Muscle of arm (tissue), 1 donor: ENCODE measurements at regions not wholly inside any gene's neighbourhood (a gene's known extent, or its start where the extent isn't known, plus 50 kb on each side); places are given as distances from the start of the nearest gene placed in this dataset.

Experiments used
- DNase-seq: peaks from one replicate; pipeline ENCODE4 v3.0.0-alpha.2; 2013

DNA sequence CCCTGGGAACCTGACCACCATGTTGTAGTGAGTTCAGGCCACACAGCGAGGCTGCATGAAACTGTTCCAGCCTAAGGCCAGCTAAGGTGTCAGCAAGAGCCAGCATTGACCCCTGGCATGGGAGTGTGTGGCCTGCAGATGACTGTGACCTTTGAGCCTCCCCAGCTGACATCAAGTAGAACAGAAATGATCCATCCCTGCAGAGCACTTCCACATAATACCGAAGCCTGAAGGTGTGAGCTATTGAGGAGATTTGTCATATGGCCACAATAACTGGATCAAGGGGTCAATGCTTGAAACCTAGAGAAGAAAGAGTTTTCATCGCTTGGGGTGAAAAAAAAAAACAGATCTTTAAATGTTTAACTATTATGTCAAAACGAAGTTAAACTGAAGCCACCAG, 207.3 kb upstream of the SOX11 start:
- no peak for DNase-seq

DNA sequence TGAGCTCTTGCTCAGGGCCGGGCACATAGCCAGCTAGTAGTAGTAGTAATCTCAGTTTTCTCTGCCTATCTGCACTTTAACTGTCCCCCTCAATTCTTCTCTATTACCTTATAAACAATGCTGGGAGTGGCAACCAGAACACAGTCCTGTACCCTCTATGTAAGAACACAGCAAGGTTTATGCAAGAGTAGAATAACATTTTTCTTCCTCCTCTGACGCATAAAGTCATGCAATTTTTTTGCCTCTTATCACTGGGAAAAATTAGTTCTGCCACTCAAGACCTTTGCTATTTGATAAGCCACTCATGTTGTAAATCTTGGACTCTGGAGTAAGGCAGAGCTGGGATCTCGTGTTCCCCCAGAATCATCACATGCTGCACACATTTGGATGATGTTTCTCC, 200.7 kb upstream of the SOX11 start:
- DNase-seq, result no peak

DNA sequence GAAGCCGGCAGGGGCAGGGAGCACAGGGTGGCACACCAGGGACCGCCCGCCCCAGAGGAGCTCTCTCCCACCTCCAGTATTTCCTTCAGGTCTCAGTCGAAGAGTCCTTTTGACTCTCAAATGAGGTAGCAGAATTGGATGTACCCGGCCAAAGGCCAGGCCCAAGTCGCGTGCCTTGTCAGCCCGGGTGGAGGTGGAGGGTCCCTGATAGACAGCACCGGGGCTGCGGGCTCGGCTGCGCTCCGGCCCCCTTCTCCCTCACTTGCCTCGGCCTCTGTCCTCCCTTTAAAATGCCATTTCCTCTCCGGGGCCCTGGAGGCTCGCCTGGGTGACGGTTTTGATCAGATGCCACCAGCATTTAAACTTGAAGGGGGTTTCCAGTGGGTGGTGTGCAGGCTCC, 198.9 kb upstream of the SOX11 start:
- no peak for DNase-seq

DNA sequence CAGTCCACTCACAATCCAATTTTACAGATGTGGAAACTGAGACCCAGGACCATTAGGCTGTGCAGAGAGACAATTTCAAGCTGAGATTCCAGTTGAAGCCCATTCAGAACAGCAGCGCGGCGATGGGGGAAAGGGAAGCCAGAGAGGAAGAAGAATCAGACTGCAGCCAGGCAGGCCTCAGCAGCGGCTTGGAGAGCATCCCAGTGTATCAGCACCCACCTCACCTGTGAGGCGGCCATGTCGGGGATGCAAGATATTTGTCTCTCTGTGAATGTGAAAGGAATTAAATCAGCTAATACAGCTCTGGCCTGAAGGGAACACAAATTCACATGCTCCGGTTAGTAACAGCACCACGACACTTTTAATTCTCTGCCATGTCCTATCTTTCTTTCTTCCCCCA, 198.0 kb upstream of the SOX11 start:
- DNase-seq, result no peak

DNA sequence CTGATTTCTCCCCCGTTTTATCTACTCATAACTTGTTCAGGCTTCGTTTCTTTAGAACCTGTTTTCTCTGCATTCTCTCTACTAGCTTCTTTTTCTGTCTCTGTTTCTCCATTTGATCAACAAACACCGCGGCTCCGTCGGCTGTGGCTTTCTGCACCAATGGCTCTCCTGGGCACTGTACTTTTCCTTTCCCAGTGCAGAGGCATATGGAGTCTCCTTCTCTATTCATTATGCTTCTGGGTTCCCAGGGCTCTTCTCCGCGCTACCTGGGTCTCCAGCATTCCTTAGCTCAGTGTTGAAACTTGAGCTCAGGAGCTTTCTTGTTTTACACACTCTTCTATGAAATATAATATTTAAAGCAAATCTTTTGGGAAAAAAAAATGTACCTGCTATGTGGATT, 196.6 kb upstream of the SOX11 start:
- DNase-seq, result no peak

DNA sequence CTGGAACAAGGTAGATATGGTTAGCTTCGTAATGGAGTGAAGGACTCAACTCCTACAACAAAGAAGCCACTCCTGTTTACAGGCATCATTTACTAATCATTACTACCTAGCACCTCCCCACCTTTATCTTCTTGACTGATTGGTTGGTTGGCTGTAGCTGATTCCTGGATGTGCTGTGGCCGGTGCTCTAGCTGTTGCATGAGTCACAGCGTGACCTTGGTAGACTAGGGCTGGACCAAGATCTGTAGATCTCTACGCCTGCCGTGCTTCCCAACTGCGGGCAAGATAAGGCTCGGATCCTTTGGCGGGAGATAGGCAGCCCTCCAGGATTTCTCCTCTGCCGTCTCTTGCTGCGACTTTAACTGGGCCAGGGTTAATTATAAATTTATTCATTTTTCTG, 194.3 kb upstream of the SOX11 start:
- no peak for DNase-seq

DNA sequence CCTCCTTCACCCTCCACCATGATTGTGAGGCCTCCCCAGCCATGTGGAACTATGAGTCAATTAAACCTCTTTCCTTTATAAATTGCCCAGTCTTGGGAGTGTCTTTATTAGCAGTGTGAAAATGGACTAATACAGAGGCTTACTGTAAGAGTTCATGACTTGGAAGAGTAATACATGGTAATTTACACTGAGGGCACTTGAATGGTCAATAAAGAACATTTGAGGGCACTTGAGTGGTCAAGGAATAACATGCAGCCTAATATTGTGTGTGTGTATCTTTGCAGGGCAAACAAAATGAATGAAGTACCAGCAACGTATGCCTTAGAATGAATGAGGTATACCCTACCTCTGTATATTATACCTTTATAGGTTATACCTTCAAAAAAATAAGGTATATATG, 190.4 kb upstream of the SOX11 start:
- no peak for DNase-seq

DNA sequence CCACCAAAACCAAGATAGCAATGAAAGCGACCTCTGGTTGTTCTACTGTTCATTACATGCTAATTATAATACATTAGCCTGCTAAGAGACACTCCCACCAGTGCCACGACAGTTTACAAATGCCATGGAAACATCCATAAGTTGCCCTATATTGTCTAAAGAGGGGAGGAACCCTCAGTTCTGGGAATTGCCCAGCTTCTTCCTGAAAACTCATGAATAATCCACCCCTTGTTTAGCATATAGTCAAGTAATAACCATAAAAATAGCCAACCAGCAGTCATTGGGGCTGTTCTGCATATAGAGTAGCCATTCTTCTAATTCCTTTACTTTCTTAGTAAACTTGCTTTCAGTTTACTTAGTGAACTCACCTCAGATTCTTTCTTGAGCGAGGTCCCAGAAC, 189.8 kb upstream of the SOX11 start:
- no peak for DNase-seq

DNA sequence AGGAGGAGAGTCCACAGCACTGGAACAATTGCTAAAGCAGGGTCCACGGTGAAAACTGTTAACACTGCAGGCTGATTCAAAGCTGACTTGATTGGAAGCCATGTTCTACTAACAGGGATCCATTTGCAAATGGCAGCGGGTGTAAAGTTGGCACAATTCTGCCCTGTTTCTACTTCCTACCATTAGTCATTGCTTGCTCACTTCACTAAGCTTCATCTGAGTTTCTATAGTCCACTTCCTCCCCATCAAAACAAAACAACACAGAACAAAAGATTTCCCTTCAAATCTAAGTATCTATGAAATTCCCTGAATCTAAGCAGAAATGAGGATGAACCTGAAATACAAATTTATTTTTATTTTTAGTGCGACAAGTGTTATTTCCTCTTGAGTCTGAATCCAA, 187.4 kb upstream of the SOX11 start:
- no peak for DNase-seq

DNA sequence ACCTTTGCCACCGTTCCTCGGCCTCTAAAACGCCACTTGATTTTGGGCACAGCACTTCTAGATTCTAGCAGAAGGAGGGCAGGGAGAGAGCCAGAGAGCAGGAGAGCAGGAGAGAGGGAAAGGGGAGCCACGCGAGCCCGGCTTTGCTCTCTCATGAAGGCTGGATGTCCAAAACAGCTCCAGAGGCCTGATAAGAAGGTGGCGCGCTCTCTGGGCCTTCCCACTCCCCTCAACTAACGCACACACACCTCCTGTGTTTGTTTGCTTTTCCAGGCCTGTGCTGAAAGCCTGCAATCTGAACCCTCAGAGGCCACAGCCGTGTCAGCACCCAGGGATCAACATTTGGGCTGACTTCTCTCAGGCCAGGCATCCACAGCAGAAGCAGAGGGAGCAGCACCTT, 184.8 kb upstream of the SOX11 start:
- DNase-seq, result no peak

DNA sequence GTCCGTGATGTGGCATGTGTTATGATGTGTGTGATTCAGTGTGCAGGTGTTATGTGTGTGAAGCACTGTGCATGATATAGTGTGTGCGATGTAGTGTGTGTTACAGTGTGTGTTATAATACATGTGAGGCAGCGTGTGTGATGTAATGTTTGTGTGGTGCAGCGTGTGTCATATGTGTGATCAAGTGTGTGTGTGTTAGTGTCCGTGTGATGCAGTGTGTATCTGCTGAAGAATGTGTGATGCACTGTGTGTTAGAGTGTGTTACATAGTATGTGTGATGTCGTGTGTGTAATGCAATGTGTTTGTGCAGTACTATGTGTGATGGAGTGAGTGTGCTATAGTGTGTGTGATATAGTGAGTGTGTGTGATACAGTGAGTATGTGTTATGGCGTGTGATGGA, 182.8 kb upstream of the SOX11 start:
- DNase-seq, result no peak

DNA sequence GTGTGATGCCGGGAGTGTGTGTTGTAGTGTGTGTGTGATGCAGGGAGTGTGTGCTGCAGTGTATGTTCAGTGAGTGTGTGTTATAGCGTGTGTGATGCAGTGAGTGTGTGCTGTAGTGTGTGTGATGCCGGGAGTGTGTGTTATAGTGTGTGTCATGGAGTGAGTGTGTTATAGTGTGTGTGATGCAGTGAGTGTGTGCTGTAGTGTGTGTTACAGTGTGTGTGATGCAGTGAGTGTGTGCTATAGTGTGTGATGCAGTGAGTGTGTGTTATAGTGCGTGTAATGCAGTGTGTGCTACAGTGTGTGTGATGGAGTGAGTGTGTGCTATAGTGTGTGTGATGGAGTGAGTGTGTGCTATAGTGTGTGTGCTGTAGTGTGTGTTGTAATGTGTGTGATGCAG, 182.1 kb upstream of the SOX11 start:
- DNase-seq, result no peak

DNA sequence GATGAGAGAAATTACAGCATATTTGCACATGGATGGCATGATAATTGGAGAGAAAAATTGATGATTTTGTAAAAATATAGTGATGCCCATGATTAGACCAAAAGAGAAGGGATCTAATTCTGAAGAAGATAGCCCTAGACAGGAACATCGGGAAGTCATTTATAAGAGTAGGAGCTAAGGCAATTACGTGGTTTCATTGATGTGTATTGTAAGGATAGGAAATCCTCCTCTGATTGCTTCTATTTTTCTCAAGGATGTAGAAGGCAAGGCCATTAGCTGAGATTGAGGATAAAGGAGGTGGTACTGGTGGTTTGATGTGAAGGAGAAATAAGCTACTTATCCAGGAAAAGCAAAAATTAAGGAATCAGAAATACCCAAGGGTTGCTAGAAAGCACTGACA, 176.5 kb upstream of the SOX11 start:
- DNase-seq, result no peak

DNA sequence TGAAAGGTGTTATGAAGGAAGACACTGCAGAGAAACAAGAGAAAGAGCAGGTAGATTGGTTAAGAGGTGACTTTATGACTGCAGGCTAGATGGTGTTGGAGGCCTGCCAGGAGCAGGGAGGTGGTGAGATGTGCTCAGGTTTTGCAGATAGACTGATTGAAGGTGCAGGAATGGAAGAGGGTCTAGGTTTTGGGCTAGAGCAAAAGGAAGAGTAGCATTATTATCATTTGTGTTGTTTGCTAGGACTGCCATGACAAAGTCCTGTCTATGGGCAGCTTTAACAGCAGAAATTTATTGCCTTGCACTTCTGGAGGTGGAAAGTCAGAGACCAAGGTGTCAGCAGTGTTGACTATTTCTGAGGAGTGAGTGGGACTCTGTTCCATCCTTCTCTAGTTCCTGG, 172.9 kb upstream of the SOX11 start:
- DNase-seq, result no peak

DNA sequence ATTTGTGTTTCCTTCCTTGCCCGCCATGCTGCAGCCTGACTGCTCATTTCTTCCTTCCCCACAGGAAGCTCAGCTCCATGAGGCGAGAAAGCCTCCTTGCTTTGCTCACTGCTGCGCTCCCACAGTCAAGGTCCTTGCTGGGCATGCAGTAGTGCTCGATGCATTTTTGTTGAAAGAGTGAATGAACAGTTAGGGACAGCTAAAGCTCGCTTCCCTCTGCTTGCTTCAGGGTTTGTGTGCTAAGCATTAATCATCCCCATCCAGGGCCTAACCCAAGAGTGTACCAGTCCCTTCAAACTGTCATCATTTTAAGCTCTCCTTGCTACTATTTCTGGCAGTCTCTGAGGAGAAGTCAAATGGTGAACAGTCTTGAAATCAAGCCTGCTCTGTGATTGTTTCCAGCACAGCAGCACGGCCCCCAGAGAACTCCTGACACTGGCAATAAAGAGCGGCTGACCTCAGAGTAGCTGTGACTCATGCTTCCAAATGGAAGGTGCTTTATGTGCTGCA, 171.7 kb upstream of the SOX11 start:
- peak; percentile 28 for DNase-seq

DNA sequence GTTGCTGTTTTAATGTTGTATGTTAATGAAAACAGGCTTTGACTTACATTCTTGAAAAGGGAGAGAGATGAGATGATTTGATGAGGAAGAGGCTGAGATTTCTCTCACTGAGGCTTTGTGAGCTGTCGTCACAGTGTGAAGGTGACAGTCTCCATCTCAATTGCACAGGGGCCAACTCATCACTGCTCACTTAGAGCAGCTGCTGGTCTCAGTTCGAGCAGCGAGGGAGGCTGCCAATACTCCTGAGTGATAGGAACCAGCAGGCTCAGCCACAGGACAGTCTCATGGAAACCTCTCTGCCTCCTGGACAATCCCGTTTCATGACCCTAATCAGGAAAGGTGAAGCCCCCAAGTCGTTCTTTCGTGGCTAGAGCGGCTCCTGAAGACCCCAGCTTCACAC, 170.7 kb upstream of the SOX11 start:
- DNase-seq, result no peak

DNA sequence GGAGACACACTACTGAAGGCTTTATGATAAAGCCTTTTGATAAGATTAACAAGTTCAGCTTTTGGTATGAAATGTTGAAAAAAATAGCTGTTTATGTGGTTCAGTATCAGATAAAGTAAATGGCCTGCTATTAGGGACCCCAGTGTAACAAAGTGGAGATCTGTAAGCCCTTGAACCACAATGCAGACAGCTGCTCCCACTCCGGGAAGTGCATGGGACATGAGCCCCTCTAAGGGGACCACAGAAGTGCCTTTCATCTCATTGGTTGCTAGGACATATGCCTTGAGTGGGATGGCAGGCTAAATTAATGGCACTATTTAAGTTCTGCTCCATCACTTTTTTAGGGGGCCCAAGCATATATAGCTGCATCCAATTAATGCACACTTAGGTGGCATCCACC, 167.6 kb upstream of the SOX11 start:
- no peak for DNase-seq

DNA sequence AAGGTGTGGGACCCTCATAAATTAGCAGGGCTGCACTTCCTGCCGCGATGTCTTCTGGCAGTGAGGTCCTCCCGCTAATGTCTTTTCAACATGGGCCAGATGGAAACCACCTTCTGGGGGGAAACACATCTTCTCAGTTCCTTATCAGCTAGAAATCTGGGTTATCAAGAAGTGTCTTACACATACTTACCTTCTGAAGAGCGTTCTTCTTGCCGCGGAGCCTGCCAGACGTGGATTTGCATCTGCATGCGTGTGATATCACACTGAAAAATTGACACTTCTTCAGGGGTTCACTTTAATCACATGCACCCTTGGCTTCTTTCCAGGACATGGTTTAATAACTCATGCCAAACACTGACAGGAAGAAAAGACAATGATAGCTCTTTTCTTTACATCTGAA, 163.5 kb upstream of the SOX11 start:
- DNase-seq, result no peak

DNA sequence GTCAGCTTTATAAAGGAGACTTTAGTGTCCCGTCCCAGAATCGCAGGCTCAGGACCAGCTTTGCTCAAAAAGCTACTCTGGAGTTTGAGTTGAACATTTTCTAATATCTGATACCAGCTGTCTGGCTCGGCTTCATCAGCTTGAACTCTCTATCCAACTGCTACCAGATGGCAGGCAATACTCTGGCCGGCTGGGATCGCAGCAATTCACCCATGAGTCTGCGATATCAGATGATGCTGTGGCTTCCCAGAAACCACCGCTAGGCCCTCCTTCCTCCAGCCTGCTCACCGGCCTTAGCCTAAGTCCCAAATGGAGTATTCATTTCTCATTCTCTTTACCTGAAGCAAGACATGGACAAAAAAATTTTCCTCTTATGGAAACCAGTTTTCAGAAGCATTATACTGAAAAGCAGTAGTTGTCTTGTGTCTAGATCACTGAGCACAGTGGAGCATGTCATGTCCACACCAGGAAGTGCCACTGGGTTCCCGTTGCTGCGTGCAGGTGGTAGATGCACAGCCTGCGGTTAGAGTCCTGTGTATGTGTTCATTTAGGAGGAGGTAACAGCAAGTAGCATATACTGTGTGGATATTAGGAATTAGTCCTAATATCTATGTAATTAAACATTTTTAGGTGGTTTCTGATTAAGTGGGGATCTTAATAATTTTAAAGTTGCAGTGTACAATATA, 162.0 kb upstream of the SOX11 start:
- no peak for DNase-seq

DNA sequence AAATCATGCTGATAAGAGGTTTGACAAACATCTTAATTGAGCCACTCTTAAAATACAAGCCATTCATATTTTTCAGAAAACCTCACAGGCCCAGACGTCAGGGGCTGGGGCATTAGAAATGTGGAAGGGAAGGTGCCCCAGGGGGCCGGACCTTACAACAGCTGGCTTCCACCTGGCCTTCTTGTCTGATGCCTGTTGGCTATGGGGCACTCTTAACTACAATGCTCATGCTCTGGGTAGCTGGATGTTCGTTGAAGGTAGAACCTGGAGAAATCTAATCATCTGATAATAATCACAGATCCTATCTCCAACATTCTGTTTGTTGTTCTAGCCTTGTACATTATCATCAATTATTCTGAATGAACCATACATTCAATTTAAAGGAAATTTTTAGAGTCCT, 156.9 kb upstream of the SOX11 start:
- no peak for DNase-seq

DNA sequence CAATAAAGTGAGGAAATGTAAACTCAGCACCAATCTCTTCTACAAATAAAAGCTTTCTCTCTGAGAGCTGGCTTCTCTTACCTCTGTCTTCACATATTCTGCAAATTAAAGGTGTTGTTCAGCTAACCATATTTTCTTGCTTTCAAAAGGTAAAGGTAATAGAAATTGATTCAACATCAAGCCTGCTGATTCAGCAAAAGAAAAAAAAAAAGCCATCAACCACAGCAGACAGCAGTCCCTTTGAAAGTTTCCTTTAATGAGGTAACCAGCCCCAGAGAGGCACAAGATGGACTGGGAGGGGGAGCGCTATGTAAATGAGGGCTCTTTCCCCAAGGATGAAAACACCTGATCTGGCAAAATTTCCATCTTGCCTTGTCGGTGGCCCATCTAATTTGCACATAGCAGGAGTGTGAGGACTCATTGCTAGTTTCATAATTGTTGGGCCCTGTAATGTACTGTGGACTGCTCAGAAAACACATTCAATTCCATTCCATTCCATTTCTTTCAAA, 154.9 kb upstream of the SOX11 start:
- DNase-seq, result no peak

DNA sequence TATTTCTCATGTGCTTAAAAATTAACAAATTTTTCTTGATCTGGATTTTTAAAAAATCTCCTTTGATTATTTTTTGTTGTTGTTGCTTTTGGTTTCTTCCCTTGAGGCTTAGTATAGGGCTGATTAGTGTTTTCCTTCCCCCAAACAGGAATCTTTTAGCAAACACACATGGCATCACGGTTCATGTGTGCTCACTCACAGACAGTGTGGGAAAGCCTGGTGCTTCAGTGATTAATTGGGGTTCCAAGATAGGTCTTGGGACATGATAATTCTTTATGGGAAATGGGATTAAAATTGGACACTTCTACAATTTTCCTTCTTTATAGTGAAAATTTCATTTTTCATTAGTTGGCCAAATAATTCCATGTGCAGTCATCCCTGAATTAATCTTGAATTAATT, 153.9 kb upstream of the SOX11 start:
- no peak for DNase-seq

DNA sequence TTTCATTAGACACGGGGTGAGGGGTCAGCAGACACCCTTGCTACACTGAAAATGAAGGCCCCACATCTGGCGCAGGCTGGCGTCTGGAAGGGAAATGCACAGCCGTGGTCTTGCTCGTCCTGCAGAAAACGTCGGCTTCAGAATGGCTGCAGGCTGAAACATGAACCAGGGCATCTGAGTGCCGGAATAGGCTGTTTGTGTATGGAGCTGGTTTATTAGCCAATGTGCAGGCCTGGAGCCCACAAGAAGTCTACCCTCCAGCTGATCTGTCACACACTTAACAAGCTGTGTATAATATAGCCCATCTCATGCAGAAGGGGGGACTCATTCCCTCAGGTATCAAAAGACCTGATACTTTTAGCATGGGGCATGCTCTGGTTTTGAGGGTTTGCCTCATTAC, 153.4 kb upstream of the SOX11 start:
- DNase-seq, result no peak
